CD4-positive, alpha-beta T cell (primary cell): ENCODE measurements at regions not wholly inside any gene's neighbourhood (a gene's known extent, or its start where the extent isn't known, plus 50 kb on each side); places are given as distances from the start of the nearest gene placed in this dataset.

Source experiments
- ATAC-seq: fragments of 200-7000 bp; cut with Tn5 transposase; one replicate; pipeline ENCODE4 v1.10.0; 2022; ENCODE audit warnings: mild to moderate bottlenecking; ENCODE audit not compliant: poor library complexity
- CTCF ChIA-PET: fragments of 350-600 bp; sonication (Branson Sonifier 250); formaldehyde crosslinking; loops from one replicate; lab custom pipeline; 2021; ENCODE audit warnings: antibody characterized with exemption, inconsistent platforms; lab: Charles Lee
- POLR2A ChIA-PET: fragments of 350-600 bp; sonication (Branson Sonifier 250); formaldehyde crosslinking; loops from one replicate; lab custom pipeline; 2021; ENCODE audit warnings: antibody characterized with exemption, inconsistent platforms; lab: Charles Lee
- DNase-seq, 14 experiments: peaks; one replicate each; pipeline ENCODE4 v3.0.0-alpha.2; 2013 to 2020; ENCODE audit warnings: mixed read lengths in 2 of 14
- H3K27ac ChIP-seq, 2 donors: one replicate each; pipeline versions ENCODE4 v1.5.1 to v1.7.0; 2013; ENCODE audit warnings: low read length in 2 of 2, low read depth in 1 of 2, mild to moderate bottlenecking in 1 of 2
- H3K27me3 ChIP-seq, 2 experiments: 1 replicate in 1 of 2; 2 replicates in 1 of 2; pipeline versions ENCODE4 v1.6.1 to v1.7.0; 2013; ENCODE audit warnings: low read length in 2 of 2, control low read depth in 1 of 2, mild to moderate bottlenecking in 1 of 2, moderate library complexity in 1 of 2; ENCODE audit not compliant: insufficient read depth in 2 of 2, control insufficient read depth in 1 of 2
- H3K36me3 ChIP-seq: one replicate; pipeline ENCODE4 v1.6.1; 2013; ENCODE audit warnings: low read length, control low read depth; ENCODE audit not compliant: insufficient read depth
- H3K4me1 ChIP-seq: one replicate; pipeline ENCODE4 v1.6.1; 2013; ENCODE audit warnings: low read length, control low read depth; ENCODE audit not compliant: insufficient read depth
- H3K4me3 ChIP-seq: one replicate; pipeline ENCODE4 v1.5.1; 2013; ENCODE audit warnings: mild to moderate bottlenecking, low read length, moderate library complexity
- H3K9me3 ChIP-seq, 2 experiments: 1 replicate in 1 of 2; 2 replicates in 1 of 2; pipeline versions ENCODE4 v1.6.1 to v1.7.0; 2013; ENCODE audit warnings: low read length in 2 of 2, mild to moderate bottlenecking in 2 of 2, control low read depth in 1 of 2, moderate library complexity in 1 of 2; ENCODE audit not compliant: control insufficient read depth in 1 of 2, insufficient read depth in 1 of 2
- H3K27ac Mint-ChIP-seq: one replicate; pipeline ENCODE4 v1.8.0; 2020; ENCODE audit warnings: mixed read lengths
- H3K27me3 Mint-ChIP-seq: one replicate; pipeline ENCODE4 v1.8.0; 2021; ENCODE audit warnings: mixed read lengths
- H3K36me3 Mint-ChIP-seq: one replicate; pipeline ENCODE4 v1.8.0; 2021; ENCODE audit warnings: low read depth, mixed read lengths
- H3K4me1 Mint-ChIP-seq: one replicate; pipeline ENCODE4 v1.8.0; 2021; ENCODE audit warnings: low read depth, mixed read lengths
- H3K4me3 Mint-ChIP-seq: one replicate; pipeline ENCODE4 v1.8.0; 2020; ENCODE audit warnings: mild to moderate bottlenecking, mixed read lengths
- H3K9me3 Mint-ChIP-seq: one replicate; pipeline ENCODE4 v1.8.0; 2020; ENCODE audit warnings: mixed read lengths
- intact Hi-C, 2 experiments: fragments of 100-400 bp; cut with DNase I in 1 of 2; cut with micrococcal nuclease in 1 of 2; formaldehyde crosslinking; loops; one replicate each; pipeline versions ENCODE4 v1.15.1 to v1.9.0; 2023 to 2025; cut with DNase I, micrococcal nuclease
- TF ChIP-seq, protein P1 (sequence below): fragments of 200-600 bp; IDR thresholded peaks from one replicate; pipeline ENCODE4 v1.8.0; 2022; ENCODE audit warnings: antibody characterized with exemption, mild to moderate bottlenecking

DNA sequence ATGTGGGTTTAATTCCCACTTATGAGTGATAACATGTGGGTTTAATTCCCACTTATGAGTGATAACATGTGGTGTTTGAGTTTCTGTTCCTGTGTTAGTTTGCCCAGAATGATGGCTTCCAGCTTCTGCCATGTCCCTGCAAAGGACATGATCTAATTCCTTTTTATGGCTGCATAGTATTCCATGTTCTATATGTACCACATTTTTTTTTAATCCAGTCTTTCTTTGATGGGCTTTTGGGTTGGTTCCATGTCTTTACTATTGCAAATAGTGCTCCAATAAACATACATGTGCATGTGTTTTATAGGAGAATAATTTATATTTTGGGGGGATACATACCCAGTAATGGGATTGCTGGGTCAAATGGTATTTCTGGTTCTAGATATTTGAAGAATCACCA lies 317.8 kb downstream of the MMUT start:
- ChIA-PET POLR2A (no interaction called here), CTCF (no interaction called here)
- Mint-ChIP-seq H3K27me3 (no peaks in the 10 kb centered on the region), H3K4me3 (no peak overlapping the region), H3K4me1 (no peaks in the 10 kb centered on the region), H3K27ac (no peak overlapping the region), H3K9me3 (peaks cover 12% of the 10 kb centered on the region), H3K36me3 (no peaks in the 10 kb centered on the region)
- no peaks in the 10 kb centered on the region for H3K27me3 ChIP-seq
- no peak for ATAC-seq
- no peak overlapping the region for H3K27ac ChIP-seq
- no peaks in the 10 kb centered on the region for H3K36me3 ChIP-seq
- H3K4me3 ChIP-seq = no peak overlapping the region
- TF ChIP-seq, protein P1, sequence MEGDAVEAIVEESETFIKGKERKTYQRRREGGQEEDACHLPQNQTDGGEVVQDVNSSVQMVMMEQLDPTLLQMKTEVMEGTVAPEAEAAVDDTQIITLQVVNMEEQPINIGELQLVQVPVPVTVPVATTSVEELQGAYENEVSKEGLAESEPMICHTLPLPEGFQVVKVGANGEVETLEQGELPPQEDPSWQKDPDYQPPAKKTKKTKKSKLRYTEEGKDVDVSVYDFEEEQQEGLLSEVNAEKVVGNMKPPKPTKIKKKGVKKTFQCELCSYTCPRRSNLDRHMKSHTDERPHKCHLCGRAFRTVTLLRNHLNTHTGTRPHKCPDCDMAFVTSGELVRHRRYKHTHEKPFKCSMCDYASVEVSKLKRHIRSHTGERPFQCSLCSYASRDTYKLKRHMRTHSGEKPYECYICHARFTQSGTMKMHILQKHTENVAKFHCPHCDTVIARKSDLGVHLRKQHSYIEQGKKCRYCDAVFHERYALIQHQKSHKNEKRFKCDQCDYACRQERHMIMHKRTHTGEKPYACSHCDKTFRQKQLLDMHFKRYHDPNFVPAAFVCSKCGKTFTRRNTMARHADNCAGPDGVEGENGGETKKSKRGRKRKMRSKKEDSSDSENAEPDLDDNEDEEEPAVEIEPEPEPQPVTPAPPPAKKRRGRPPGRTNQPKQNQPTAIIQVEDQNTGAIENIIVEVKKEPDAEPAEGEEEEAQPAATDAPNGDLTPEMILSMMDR = no peak
- no peak for DNase-seq
- H3K9me3 ChIP-seq = no peaks in the 10 kb centered on the region
- H3K4me1 ChIP-seq = no peaks in the 10 kb centered on the region
- intact Hi-C loops = no loop called here

DNA sequence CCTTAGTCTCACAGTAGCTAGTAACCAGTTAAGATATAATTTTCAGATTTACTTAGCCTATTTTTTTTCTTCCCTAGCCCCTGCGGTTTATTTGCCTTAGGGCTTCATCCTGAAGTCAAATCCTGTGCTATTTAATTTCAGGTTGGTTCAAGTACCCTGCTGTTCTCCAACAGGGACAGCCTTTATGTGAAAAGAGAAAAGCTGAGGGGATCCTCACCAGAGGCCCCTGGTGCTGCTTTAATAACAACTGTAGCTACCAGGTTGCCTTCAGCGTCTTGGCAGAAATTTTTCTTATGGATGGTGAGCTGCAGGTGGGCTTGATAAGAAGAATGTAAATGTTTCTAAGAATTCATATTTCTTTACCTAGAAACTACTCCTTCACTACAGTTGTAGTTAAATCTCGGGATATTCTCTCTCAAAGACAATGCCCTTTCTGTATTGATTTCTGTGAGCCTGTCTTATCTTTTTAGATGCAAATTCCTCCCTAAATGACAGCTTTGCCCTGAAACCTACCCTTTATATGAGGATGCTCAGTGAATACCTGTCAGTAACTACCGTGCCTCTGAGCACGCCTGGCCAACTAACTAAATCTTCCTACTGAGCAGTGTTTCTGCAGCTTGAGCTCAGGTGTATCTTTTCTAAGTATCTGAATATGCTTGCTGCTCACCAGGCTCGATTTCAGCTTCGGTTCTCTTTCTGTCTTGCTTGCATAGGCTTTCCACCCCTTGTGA lies 320.5 kb downstream of the MMUT start:
- Mint-ChIP-seq H3K27me3 (no peaks in the 10 kb centered on the region), H3K36me3 (no peaks in the 10 kb centered on the region), H3K4me3 (no peak overlapping the region), H3K27ac (no peak overlapping the region), H3K4me1 (no peaks in the 10 kb centered on the region), H3K9me3 (peaks cover 6% of the 10 kb centered on the region)
- ATAC-seq (no peak), DNase-seq (no peak)
- no peaks in the 10 kb centered on the region for H3K27me3 ChIP-seq
- ChIA-PET POLR2A (no interaction called here), CTCF (no interaction called here)
- TF ChIP-seq, protein P1 = no peak
- no peak overlapping the region for H3K27ac ChIP-seq
- H3K4me1 ChIP-seq = no peaks in the 10 kb centered on the region
- no peaks in the 10 kb centered on the region for H3K36me3 ChIP-seq
- intact Hi-C loops = no loop called here
- H3K9me3 ChIP-seq = no peaks in the 10 kb centered on the region
- no peak overlapping the region for H3K4me3 ChIP-seq

DNA sequence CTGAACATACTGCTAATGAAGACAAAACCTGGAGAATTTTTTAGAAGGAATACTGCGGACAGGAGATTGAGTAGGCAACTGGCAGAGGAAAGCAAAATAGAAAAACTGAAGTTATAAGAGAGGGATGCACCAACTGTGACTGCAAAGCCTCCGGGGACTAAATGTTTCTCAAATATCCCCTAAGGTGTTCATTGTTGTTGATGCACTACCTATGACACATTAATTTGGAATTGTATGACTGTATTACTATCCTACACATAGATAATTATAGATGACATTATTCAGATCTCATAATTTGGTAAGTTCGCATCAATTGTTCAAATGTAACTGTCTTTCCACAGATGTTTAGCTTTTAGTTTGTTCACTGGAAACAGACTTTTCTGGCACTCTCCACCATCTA lies 341.1 kb downstream of the MMUT start:
- Histone ChIP-seq H3K36me3 (no peaks in the 10 kb centered on the region), H3K27ac (no peak overlapping the region), H3K27me3 (no peaks in the 10 kb centered on the region), H3K4me3 (no peak overlapping the region), H3K4me1 (no peaks in the 10 kb centered on the region), H3K9me3 (peaks cover 0 to 3% of the 10 kb centered on the region in 2 experiments)
- H3K27ac Mint-ChIP-seq = no peak overlapping the region
- POLR2A ChIA-PET = no interaction called here
- DNase-seq (no peak), ATAC-seq (no peak)
- TF ChIP-seq, protein P1 = no peak
- no peaks in the 10 kb centered on the region for H3K36me3 Mint-ChIP-seq
- H3K4me1 Mint-ChIP-seq = no peaks in the 10 kb centered on the region
- no peaks in the 10 kb centered on the region for H3K27me3 Mint-ChIP-seq
- intact Hi-C loops = no loop called here
- H3K4me3 Mint-ChIP-seq = no peak overlapping the region
- peaks cover 7% of the 10 kb centered on the region for H3K9me3 Mint-ChIP-seq
- CTCF ChIA-PET = no interaction called here
